Retina (tissue), 1 donor: ENCODE measurements at regions not wholly inside any gene's neighbourhood (a gene's known extent, or its start where the extent isn't known, plus 50 kb on each side); places are given as distances from the start of the nearest gene placed in this dataset.

Experiments
- DNase-seq: peaks from one replicate; pipeline ENCODE4 v3.0.0-alpha.2; 2016

DNA sequence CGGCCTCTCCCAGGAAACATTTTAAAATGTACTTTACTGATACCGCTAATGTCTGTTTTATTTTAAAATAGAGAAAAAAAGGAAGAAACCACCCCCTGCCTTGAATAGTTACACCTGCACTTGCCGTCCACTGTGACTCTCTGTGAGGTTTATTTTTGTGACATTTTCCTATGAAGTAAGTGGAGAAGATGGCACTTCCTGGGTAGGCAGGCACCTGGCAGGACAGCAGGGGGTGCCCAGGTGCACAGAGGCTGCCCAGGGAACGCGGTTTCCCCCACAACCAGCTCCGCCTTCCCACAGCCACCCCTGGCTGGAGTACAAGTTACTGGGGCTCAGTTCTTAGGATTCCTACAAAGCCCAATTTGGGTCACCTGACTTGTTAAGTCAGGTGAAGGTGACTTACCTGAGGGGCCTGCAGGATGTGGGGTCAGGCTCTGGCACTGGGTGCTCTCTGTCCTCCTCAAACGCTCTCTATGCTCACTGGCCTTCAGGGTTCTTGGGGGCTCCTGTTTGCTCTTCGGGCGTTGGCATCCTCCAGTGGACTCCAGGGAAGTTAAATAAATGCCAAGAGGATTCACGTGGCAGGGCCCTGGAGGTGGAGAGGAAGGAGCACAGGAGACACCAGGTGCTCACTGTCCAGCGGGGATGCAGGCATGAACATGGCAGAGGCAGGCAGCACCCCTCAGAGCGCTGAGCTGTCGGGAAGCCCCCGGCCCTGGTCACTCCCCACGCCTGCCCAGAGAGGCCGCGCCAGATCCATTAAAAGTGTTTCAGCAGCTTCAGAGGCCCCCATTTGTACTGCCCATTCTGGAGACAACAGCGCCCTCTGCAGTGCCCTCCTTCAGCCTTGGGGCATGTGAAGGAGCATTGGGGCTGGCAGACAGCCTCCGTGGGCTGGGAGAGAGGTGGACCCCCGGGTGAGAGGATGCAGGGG, 1021.2 kb downstream of the TBC1D22A start:
- DNase-seq, result no peak

GRCh38 chr22:47782328-47783075, 1020.1 kb downstream of the TBC1D22A start:
- no peak for DNase-seq

- DNase-seq, result no peak
These were observed 1019.1 kb downstream of the TBC1D22A start for GRCh38 chr22:47781427-47782111.

GRCh38 chr22:47781024-47781423, 1018.6 kb downstream of the TBC1D22A start:
- DNase-seq, result no peak

- DNase-seq, result no peak
These were observed 1017.9 kb downstream of the TBC1D22A start for GRCh38 chr22:47780281-47780875.

GRCh38 chr22:47779474-47779873, 1017.0 kb downstream of the TBC1D22A start:
- DNase-seq, result peak; percentile 32

DNA sequence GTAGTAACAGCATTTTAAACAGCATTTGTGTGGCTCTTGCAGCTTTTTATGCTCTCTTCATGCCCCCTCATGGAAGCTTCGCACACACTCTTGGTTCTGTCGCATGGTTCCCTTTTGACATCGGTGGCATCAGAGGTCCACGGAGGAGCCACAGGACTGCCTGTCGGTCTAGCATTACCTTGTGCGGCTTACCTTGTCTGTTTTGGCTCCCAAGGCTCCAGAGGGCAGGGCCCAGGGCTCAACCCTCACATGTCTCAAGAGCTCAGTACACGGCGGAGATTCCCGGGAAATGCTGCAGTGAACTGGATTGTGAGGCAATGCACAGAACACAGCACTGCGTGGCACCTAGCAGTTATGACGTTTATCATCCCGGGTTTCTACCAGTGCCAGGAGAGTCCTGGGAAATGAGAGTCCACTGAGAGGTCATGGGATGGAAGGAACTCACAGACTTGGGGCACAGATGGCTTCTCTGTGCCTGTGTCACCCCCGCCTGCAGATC, 1015.8 kb downstream of the TBC1D22A start:
- DNase-seq, result no peak

- no peak for DNase-seq
These were observed 1015.0 kb downstream of the TBC1D22A start for GRCh38 chr22:47777426-47777825.

DNA sequence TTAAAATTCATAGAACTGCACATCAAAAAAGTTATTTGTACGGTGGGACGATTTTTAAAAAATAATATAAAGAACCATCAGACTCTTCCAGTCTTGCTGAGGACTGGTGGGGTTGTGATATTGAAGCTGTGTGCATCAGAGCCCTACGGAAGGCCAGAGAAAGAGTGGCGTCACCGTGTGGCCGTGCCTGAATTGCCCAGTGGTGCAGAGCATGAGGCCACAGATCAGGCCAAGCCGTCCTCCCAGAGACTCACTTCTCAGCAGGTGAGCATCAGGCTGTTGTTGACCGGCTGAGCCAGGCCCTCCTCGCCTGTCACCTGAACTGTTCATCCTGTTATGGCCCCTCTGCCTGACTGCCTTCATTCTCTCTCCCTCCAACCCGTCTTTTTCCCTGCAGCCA, 1013.9 kb downstream of the TBC1D22A start:
- no peak for DNase-seq

DNA sequence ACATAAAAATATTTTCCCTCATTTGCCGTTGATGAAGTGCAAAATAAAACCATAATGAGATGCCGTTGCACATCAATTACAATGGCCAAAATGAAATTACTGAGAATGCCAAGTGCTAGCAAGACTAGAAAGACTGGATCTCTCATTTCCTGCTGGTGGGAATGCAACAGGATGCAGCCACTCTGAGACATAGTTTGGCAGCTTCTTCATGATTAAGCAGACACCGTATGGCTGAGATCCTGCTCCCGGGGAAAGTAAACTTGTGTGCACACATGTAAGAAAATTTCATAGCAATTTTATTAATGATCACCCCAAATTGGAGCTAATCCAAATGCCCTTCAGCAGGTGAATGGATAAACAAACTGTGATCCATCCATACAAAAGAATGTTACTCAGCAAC, 1013.2 kb downstream of the TBC1D22A start:
- DNase-seq, result no peak

DNA sequence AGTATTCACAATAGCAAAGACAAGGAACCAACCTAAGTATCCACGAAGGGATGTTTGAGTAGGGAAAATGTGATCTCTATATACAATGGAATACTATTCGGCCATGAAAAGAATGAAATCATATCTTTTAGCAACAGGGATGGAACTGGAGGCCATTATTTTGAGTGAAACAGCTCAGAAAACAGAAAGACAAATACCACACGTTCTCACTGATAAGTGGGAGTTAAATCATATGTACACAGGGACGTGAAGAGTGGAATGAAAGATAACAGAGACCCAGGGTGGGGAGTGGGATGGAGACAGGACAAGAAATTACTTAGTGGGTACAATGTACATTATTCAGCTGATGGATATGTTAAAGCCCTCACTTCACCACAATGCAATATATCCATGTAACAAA, 1012.7 kb downstream of the TBC1D22A start:
- no peak for DNase-seq

GRCh38 chr22:47773635-47774034, 1011.2 kb downstream of the TBC1D22A start:
- no peak for DNase-seq

- no peak for DNase-seq
These were observed 1010.4 kb downstream of the TBC1D22A start for GRCh38 chr22:47772864-47773263.

DNA sequence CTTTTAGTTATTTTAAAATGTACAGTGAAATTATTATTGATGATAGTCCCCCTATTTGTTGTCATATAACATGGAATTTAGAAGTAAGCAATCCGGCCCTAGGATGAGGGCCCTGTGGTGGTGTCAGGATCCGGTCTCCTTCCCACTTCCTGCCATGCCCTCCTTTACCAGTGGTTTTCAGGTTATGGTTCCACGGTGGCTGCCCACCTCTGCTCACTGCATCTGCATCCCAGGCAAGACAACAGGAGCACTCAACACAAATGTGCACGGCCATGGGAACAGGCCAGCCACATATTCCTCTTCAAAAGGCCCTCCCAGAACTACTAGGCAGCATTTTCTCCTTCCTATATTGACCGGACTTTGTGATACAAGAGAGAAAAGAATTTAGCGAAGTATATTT, 1007.2 kb downstream of the TBC1D22A start:
- DNase-seq, result no peak

- no peak for DNase-seq
These were observed 1005.6 kb downstream of the TBC1D22A start for GRCh38 chr22:47768027-47768426.

GRCh38 chr22:47767403-47767802, 1005.0 kb downstream of the TBC1D22A start:
- DNase-seq, result no peak

- no peak for DNase-seq
These were observed 1003.3 kb downstream of the TBC1D22A start for GRCh38 chr22:47765757-47766156.

GRCh38 chr22:47762141-47762540, 999.7 kb downstream of the TBC1D22A start:
- no peak for DNase-seq

GRCh38 chr22:47759909-47760308, 997.5 kb downstream of the TBC1D22A start:
- no peak for DNase-seq

- DNase-seq, result no peak
These were observed 995.3 kb downstream of the TBC1D22A start for GRCh38 chr22:47757741-47758140.

DNA sequence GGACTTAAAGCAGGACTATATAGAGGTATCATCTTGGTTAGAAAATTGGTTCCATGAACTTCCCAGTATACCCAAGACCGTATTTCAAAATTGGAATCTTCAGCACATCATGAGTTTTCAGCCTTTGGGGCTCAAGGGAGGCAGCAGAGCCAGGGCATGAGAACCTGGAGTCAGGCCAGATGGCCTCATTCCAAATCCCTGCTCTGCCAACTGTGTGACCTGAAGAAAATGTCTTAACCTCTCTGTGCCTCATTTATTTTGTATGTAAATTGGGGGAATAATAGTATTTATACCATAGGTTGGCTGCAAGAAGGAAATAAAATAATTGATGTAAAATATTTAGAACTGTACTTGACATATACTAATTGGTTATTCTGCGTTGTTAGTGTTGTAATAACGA, 987.6 kb downstream of the TBC1D22A start:
- no peak for DNase-seq

DNA sequence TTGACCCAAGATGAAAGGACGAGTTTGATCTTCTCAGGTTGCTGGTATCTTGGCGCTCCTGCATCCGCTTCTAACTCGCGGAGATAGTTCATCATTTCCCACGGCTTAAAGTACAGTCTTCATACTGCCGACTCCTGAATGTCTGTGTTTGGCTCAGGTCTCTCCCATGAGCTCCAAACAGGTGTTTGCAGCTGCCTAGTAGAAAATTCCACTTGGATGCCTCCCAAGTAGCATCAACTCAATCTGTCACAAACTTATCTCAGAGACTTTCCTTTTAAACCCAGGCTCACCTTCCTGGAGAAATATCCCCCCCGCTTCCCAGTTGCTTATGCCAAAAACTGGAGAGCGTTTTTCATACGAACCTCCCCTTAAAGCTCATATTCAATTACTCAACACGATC, 986.5 kb downstream of the TBC1D22A start:
- DNase-seq, result no peak

DNA sequence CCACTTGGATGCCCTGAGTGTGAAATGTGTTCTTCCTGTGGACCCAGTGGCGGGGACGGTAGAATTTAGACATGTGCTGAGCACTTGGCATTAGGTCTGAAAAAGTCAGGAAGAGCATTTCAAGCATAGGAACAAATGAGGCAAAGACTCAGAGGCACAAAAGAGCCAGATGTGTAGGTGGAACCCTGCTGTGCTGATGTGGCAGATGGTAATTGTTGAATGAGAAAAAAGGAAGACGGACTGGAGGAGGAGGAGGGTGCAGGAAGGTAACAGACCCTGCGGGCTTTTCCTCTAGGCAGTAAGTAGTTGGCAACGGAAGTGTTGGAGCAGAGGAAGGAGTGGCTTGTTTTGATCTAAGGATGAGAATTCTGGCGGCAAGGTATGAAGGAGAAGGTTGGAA, 985.8 kb downstream of the TBC1D22A start:
- DNase-seq, result no peak
